ENCODE measurements at regions not wholly inside any gene's neighbourhood (a gene's known extent, or its start where the extent isn't known, plus 50 kb on each side); places are given as distances from the start of the nearest gene placed in this dataset.

DNA sequence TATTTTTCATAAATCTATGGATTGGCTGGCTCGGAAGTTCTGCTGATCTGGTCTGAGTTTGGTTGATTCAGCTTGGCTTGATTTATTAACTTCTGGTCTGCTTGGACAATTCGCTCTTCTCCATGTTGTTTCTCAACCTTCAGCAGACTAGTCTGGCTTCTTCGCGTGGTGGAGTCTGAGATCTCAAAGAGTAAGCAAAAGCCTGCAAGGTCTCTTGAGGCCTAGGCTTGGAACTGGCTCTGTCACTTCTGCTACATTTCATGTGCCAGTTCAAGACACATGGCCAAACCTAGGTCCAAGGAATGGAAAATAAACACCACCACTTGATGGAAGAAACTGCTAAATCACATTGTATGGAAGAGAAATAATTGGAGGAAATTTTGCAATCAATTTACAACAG lies 115.1 kb upstream of the JAG1 start:
- Histone ChIP-seq H3F3A (replicated peaks; ENCODE audit: low read depth) (no peaks in the 10 kb centered on the region), H3K4me3 (no peak overlapping the region), H2AFZ (no peak overlapping the region), H3K4me2 (no peak overlapping the region), H3K27me3 (ENCODE audit: insufficient read depth) (no peaks in the 10 kb centered on the region), H3K4me1 (ENCODE audit: insufficient read depth) (peaks cover 27% of the 10 kb centered on the region), H3K79me2 (replicated peaks; ENCODE audit: insufficient read depth) (no peaks in the 10 kb centered on the region), H3K27ac (ENCODE audit: low read depth) (no peak overlapping the region), H4K20me1 (replicated peaks; ENCODE audit: insufficient read depth) (no peaks in the 10 kb centered on the region), H3K36me3 (ENCODE audit: insufficient read depth) (no peaks in the 10 kb centered on the region), H3K9me2 (ENCODE audit: insufficient read depth) (peaks cover 16% of the 10 kb centered on the region)
- Mint-ChIP-seq H3K4me3 (no peak overlapping the region), H3K9me3 (no peaks in the 10 kb centered on the region; the same call in 2 of the 3 replicates), H3K27me3 (ENCODE audit: insufficient read depth, low read depth, poor library complexity) (no peaks in the 10 kb centered on the region), H3K36me3 (ENCODE audit: low read depth) (no peaks in the 10 kb centered on the region; the same call in 2 of the 3 replicates), H3K27ac (no peak overlapping the region), H3K4me1 (peaks cover 21% of the 10 kb centered on the region)
- ATAC-seq (no peak), DNase-seq (ENCODE audit: low spot score) (no peak)
- TF ChIP-seq ETS1 (IDR thresholded peaks at IDR 0.05) (no peak), POLR2AphosphoS5 (IDR thresholded peaks at IDR 0.05; ENCODE audit: low read depth) (no peak), ZNF114 (CRISPR knock-in tag; IDR thresholded peaks at IDR 0.05) (no peak), JUNB (IDR thresholded peaks at IDR 0.05; ENCODE audit: unreplicated experiment) (no peak)

DNA sequence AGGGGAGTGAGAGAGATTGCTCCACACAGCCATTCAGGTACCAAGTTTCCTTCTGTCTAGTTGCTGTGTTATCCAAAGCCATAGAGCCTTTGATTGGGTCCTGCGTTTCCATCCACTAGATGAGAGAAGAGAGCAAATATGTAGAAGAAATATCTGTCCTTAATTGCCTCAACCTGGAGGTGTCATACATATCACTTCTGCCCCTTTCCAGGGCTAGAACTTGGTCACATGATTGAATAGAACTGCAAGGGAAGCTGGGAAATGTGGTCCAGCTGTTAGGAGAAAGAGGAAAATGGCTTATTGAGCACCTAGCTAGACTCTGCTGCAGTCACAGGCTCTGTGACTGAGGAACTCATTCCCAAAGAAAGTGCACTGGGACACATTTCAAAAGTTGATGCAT lies 115.6 kb upstream of the JAG1 start:
- H3K36me3 Mint-ChIP-seq (ENCODE audit: low read depth): no peaks in the 10 kb centered on the region; the same call in 2 of the 3 replicates
- Histone ChIP-seq H4K20me1 (replicated peaks; ENCODE audit: insufficient read depth) (no peaks in the 10 kb centered on the region), H3K9me2 (ENCODE audit: insufficient read depth) (peaks cover 16% of the 10 kb centered on the region), H3K27ac (ENCODE audit: low read depth) (no peak overlapping the region), H3K79me2 (replicated peaks; ENCODE audit: insufficient read depth) (no peaks in the 10 kb centered on the region), H3K4me3 (no peak overlapping the region), H3K27me3 (ENCODE audit: insufficient read depth) (no peaks in the 10 kb centered on the region), H2AFZ (peak overlapping the region; percentile 90; the same call in 1 of the 2 replicates), H3K4me1 (ENCODE audit: insufficient read depth) (peaks cover 30% of the 10 kb centered on the region), H3F3A (replicated peaks; ENCODE audit: low read depth) (no peaks in the 10 kb centered on the region), H3K4me2 (no peak overlapping the region), H3K36me3 (ENCODE audit: insufficient read depth) (no peaks in the 10 kb centered on the region)
- no peaks in the 10 kb centered on the region for H3K27me3 Mint-ChIP-seq (ENCODE audit: insufficient read depth, low read depth, poor library complexity)
- DNase-seq (ENCODE audit: low spot score) (no peak), ATAC-seq (no peak)
- H3K4me1 Mint-ChIP-seq: peaks cover 21% of the 10 kb centered on the region
- H3K4me3 Mint-ChIP-seq: no peak overlapping the region
- no peak overlapping the region for H3K27ac Mint-ChIP-seq
- no peaks in the 10 kb centered on the region; the same call in 2 of the 3 replicates for H3K9me3 Mint-ChIP-seq
- TF ChIP-seq CTCF (conservative IDR thresholded peaks at IDR 0.05; ENCODE audit: low read depth in 2 of 2): no peak
- TF ChIP-seq, protein P1, sequence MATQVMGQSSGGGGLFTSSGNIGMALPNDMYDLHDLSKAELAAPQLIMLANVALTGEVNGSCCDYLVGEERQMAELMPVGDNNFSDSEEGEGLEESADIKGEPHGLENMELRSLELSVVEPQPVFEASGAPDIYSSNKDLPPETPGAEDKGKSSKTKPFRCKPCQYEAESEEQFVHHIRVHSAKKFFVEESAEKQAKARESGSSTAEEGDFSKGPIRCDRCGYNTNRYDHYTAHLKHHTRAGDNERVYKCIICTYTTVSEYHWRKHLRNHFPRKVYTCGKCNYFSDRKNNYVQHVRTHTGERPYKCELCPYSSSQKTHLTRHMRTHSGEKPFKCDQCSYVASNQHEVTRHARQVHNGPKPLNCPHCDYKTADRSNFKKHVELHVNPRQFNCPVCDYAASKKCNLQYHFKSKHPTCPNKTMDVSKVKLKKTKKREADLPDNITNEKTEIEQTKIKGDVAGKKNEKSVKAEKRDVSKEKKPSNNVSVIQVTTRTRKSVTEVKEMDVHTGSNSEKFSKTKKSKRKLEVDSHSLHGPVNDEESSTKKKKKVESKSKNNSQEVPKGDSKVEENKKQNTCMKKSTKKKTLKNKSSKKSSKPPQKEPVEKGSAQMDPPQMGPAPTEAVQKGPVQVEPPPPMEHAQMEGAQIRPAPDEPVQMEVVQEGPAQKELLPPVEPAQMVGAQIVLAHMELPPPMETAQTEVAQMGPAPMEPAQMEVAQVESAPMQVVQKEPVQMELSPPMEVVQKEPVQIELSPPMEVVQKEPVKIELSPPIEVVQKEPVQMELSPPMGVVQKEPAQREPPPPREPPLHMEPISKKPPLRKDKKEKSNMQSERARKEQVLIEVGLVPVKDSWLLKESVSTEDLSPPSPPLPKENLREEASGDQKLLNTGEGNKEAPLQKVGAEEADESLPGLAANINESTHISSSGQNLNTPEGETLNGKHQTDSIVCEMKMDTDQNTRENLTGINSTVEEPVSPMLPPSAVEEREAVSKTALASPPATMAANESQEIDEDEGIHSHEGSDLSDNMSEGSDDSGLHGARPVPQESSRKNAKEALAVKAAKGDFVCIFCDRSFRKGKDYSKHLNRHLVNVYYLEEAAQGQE (IDR thresholded peaks at IDR 0.05; ENCODE audit: unreplicated experiment): no peak
- TF ChIP-seq CREB1 (CRISPR knock-in tag; IDR thresholded peaks at IDR 0.05; ENCODE audit: low read depth): no peak
- TF ChIP-seq JUNB (IDR thresholded peaks at IDR 0.05; ENCODE audit: unreplicated experiment): no peak
- TF ChIP-seq, protein P2, sequence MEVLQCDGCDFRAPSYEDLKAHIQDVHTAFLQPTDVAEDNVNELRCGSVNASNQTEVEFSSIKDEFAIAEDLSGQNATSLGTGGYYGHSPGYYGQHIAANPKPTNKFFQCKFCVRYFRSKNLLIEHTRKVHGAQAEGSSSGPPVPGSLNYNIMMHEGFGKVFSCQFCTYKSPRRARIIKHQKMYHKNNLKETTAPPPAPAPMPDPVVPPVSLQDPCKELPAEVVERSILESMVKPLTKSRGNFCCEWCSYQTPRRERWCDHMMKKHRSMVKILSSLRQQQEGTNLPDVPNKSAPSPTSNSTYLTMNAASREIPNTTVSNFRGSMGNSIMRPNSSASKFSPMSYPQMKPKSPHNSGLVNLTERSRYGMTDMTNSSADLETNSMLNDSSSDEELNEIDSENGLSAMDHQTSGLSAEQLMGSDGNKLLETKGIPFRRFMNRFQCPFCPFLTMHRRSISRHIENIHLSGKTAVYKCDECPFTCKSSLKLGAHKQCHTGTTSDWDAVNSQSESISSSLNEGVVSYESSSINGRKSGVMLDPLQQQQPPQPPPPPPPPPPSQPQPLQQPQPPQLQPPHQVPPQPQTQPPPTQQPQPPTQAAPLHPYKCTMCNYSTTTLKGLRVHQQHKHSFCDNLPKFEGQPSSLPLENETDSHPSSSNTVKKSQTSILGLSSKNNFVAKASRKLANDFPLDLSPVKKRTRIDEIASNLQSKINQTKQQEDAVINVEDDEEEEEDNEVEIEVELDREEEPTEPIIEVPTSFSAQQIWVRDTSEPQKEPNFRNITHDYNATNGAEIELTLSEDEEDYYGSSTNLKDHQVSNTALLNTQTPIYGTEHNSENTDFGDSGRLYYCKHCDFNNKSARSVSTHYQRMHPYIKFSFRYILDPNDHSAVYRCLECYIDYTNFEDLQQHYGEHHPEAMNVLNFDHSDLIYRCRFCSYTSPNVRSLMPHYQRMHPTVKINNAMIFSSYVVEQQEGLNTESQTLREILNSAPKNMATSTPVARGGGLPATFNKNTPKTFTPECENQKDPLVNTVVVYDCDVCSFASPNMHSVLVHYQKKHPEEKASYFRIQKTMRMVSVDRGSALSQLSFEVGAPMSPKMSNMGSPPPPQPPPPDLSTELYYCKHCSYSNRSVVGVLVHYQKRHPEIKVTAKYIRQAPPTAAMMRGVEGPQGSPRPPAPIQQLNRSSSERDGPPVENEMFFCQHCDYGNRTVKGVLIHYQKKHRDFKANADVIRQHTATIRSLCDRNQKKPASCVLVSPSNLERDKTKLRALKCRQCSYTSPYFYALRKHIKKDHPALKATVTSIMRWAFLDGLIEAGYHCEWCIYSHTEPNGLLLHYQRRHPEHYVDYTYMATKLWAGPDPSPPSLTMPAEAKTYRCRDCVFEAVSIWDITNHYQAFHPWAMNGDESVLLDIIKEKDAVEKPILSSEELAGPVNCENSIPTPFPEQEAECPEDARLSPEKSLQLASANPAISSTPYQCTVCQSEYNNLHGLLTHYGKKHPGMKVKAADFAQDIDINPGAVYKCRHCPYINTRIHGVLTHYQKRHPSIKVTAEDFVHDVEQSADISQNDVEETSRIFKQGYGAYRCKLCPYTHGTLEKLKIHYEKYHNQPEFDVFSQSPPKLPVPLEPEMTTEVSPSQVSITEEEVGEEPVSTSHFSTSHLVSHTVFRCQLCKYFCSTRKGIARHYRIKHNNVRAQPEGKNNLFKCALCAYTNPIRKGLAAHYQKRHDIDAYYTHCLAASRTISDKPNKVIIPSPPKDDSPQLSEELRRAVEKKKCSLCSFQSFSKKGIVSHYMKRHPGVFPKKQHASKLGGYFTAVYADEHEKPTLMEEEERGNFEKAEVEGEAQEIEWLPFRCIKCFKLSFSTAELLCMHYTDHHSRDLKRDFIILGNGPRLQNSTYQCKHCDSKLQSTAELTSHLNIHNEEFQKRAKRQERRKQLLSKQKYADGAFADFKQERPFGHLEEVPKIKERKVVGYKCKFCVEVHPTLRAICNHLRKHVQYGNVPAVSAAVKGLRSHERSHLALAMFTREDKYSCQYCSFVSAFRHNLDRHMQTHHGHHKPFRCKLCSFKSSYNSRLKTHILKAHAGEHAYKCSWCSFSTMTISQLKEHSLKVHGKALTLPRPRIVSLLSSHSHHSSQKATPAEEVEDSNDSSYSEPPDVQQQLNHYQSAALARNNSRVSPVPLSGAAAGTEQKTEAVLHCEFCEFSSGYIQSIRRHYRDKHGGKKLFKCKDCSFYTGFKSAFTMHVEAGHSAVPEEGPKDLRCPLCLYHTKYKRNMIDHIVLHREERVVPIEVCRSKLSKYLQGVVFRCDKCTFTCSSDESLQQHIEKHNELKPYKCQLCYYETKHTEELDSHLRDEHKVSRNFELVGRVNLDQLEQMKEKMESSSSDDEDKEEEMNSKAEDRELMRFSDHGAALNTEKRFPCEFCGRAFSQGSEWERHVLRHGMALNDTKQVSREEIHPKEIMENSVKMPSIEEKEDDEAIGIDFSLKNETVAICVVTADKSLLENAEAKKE (CRISPR knock-in tag; IDR thresholded peaks at IDR 0.05): no peak
- TF ChIP-seq POLR2AphosphoS5 (IDR thresholded peaks at IDR 0.05; ENCODE audit: low read depth): no peak
- no peak for TF ChIP-seq STAT1 (IDR thresholded peaks at IDR 0.05; ENCODE audit: unreplicated experiment)
- TF ChIP-seq ZNF331 (CRISPR knock-in tag; IDR thresholded peaks at IDR 0.05; ENCODE audit: low read depth): no peak

Measured in GM23338 (cell line).